ENCODE measurements at regions not wholly inside any gene's neighbourhood (a gene's known extent, or its start where the extent isn't known, plus 50 kb on each side); places are given as distances from the start of the nearest gene placed in this dataset.

GRCh38 chr13:79745081-79745480, 264.1 kb downstream of the NDFIP2 start:
- H4K8ac ChIP-seq (ENCODE audit: low read depth, low read length), result no peak overlapping the region
- no peak overlapping the region for H3K23ac ChIP-seq (ENCODE audit: low read depth, low read length, poor library complexity)
- H3K4me3 ChIP-seq (ENCODE audit: low read length in 2 of 2), result no peak overlapping the region
- H3K9me3 ChIP-seq (replicated peaks in 1 of 2; ENCODE audit: control insufficient read depth in 2 of 2, insufficient read depth in 1 of 2, low read depth in 1 of 2, low read length in 2 of 2), result no peaks in the 10 kb centered on the region
- H2BK12ac ChIP-seq (ENCODE audit: low read length), result no peak overlapping the region
- H3K27ac ChIP-seq (replicated peaks; ENCODE audit: low read length), result no peak overlapping the region
- no peaks in the 10 kb centered on the region for H3K27me3 ChIP-seq (ENCODE audit: control insufficient read depth in 3 of 3, insufficient read depth in 3 of 3, low read depth in 1 of 3, low read length in 3 of 3)
- H2BK5ac ChIP-seq (ENCODE audit: low read length), result no peak overlapping the region
- no peak overlapping the region for H2AFZ ChIP-seq (ENCODE audit: low read length)
- no CpG with 5 or more reads among the region's 2 CpGs for WGBS, 2 donors (ENCODE audit: extremely low coverage in 2 of 2, insufficient read length in 2 of 2, insufficient replicate concordance in 1 of 2)
- H3K14ac ChIP-seq (ENCODE audit: low read length), result no peak overlapping the region
- H2BK15ac ChIP-seq (ENCODE audit: low read length), result no peak overlapping the region
- no peak overlapping the region for H3K18ac ChIP-seq (ENCODE audit: low read length)
- no peak overlapping the region for H4K91ac ChIP-seq (ENCODE audit: low read depth, low read length, poor library complexity)
- H2AK5ac ChIP-seq (ENCODE audit: low read depth, low read length), result no peak overlapping the region
- no peaks in the 10 kb centered on the region for H3K36me3 ChIP-seq (replicated peaks in 1 of 2; ENCODE audit: control insufficient read depth in 2 of 2, insufficient read depth in 2 of 2, low read length in 2 of 2)
- DNase-seq (ENCODE audit: low spot score), result no peak
- H3K9ac ChIP-seq (ENCODE audit: low read depth, low read length, poor library complexity), result no peak overlapping the region
- H3K79me1 ChIP-seq (ENCODE audit: low read depth, low read length), result no peaks in the 10 kb centered on the region
- H3K4ac ChIP-seq (ENCODE audit: low read length), result no peak overlapping the region
- H2BK120ac ChIP-seq (ENCODE audit: low read depth, low read length), result no peak overlapping the region
- H3K4me2 ChIP-seq (ENCODE audit: insufficient read depth, low read length, poor library complexity, severe bottlenecking), result no peak overlapping the region
- peaks cover 3 to 20% of the 10 kb centered on the region in 2 donors for H3K4me1 ChIP-seq (ENCODE audit: control insufficient read depth in 2 of 2, insufficient read depth in 1 of 2, low read depth in 1 of 2, low read length in 2 of 2)

DNA sequence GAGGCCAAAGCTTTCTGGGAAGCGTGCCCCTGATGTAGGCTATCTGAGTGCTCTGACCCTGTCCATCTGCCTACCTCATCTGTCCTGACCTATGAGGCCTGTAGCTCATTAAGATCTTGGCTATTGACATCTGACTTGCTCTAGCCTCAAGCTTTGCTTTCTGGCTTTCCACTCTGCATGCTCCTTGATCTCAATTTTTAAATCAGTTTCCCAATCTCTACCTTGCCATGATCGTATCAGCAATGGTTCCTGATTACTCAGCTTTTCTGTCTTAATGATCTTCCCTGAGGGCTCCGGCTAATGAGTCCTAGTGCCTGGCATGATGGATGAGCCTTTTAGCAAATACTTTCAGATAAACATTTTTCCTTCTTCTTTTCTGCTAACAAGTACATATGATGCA, 262.0 kb downstream of the NDFIP2 start:
- H2BK12ac ChIP-seq (ENCODE audit: low read length), result no peak overlapping the region
- no peak overlapping the region for H3K23ac ChIP-seq (ENCODE audit: low read depth, low read length, poor library complexity)
- no peak overlapping the region for H3K18ac ChIP-seq (ENCODE audit: low read length)
- no peaks in the 10 kb centered on the region for H3K9me3 ChIP-seq (replicated peaks in 1 of 2; ENCODE audit: control insufficient read depth in 2 of 2, insufficient read depth in 1 of 2, low read depth in 1 of 2, low read length in 2 of 2)
- no peak overlapping the region for H3K27ac ChIP-seq (replicated peaks; ENCODE audit: low read length)
- H2BK5ac ChIP-seq (ENCODE audit: low read length), result no peak overlapping the region
- H4K8ac ChIP-seq (ENCODE audit: low read depth, low read length), result no peak overlapping the region
- H2BK120ac ChIP-seq (ENCODE audit: low read depth, low read length), result no peak overlapping the region
- H3K4ac ChIP-seq (ENCODE audit: low read length), result no peak overlapping the region
- no peak overlapping the region for H3K4me3 ChIP-seq (ENCODE audit: low read length in 2 of 2)
- H2BK15ac ChIP-seq (ENCODE audit: low read length), result no peak overlapping the region
- no peak overlapping the region for H3K9ac ChIP-seq (ENCODE audit: low read depth, low read length, poor library complexity)
- no peak overlapping the region for H2AFZ ChIP-seq (ENCODE audit: low read length)
- no peaks in the 10 kb centered on the region for H3K36me3 ChIP-seq (replicated peaks in 1 of 2; ENCODE audit: control insufficient read depth in 2 of 2, insufficient read depth in 2 of 2, low read length in 2 of 2)
- no peak overlapping the region for H3K4me2 ChIP-seq (ENCODE audit: insufficient read depth, low read length, poor library complexity, severe bottlenecking)
- peaks cover 0 to 11% of the 10 kb centered on the region in 2 donors for H3K4me1 ChIP-seq (ENCODE audit: control insufficient read depth in 2 of 2, insufficient read depth in 1 of 2, low read depth in 1 of 2, low read length in 2 of 2)
- WGBS, 2 donors (ENCODE audit: extremely low coverage in 2 of 2, insufficient read length in 2 of 2, insufficient replicate concordance in 1 of 2), result no CpG with 5 or more reads among the region's 3 CpGs
- no peak overlapping the region for H2AK5ac ChIP-seq (ENCODE audit: low read depth, low read length)
- no peak for DNase-seq (ENCODE audit: low spot score)
- no peaks in the 10 kb centered on the region for H3K27me3 ChIP-seq (ENCODE audit: control insufficient read depth in 3 of 3, insufficient read depth in 3 of 3, low read depth in 1 of 3, low read length in 3 of 3)
- H3K14ac ChIP-seq (ENCODE audit: low read length), result no peak overlapping the region
- no peak overlapping the region for H4K91ac ChIP-seq (ENCODE audit: low read depth, low read length, poor library complexity)
- H3K79me1 ChIP-seq (ENCODE audit: low read depth, low read length), result no peaks in the 10 kb centered on the region

GRCh38 chr13:79740991-79741390, 260.0 kb downstream of the NDFIP2 start:
- H3K4ac ChIP-seq (ENCODE audit: low read length), result no peak overlapping the region
- no CpG with 5 or more reads among the region's 6 CpGs for WGBS, 2 donors (ENCODE audit: extremely low coverage in 2 of 2, insufficient read length in 2 of 2, insufficient replicate concordance in 1 of 2)

GRCh38 chr13:79736356-79736755, 255.4 kb downstream of the NDFIP2 start:
- Histone ChIP-seq H3K36me3 (replicated peaks in 1 of 2; ENCODE audit: control insufficient read depth in 2 of 2, insufficient read depth in 2 of 2, low read length in 2 of 2) (no peaks in the 10 kb centered on the region), H2BK5ac (ENCODE audit: low read length) (no peak overlapping the region), H3K9ac (ENCODE audit: low read depth, low read length, poor library complexity) (no peak overlapping the region), H3K4me1 (ENCODE audit: control insufficient read depth in 2 of 2, insufficient read depth in 1 of 2, low read depth in 1 of 2, low read length in 2 of 2) (peaks cover 0 to 11% of the 10 kb centered on the region in 2 donors), H3K79me1 (ENCODE audit: low read depth, low read length) (no peaks in the 10 kb centered on the region), H3K14ac (ENCODE audit: low read length) (no peak overlapping the region), H2AFZ (ENCODE audit: low read length) (no peak overlapping the region), H3K9me3 (replicated peaks in 1 of 2; ENCODE audit: control insufficient read depth in 2 of 2, insufficient read depth in 1 of 2, low read depth in 1 of 2, low read length in 2 of 2) (peaks cover 0 to 23% of the 10 kb centered on the region in 2 donors), H3K27me3 (ENCODE audit: control insufficient read depth in 3 of 3, insufficient read depth in 3 of 3, low read depth in 1 of 3, low read length in 3 of 3) (no peaks in the 10 kb centered on the region), H2BK12ac (ENCODE audit: low read length) (no peak overlapping the region), H3K18ac (ENCODE audit: low read length) (no peak overlapping the region), H3K27ac (replicated peaks; ENCODE audit: low read length) (no peak overlapping the region), H4K8ac (ENCODE audit: low read depth, low read length) (no peak overlapping the region), H3K4me2 (ENCODE audit: insufficient read depth, low read length, poor library complexity, severe bottlenecking) (no peak overlapping the region), H2AK5ac (ENCODE audit: low read depth, low read length) (no peak overlapping the region), H2BK15ac (ENCODE audit: low read length) (no peak overlapping the region), H4K91ac (ENCODE audit: low read depth, low read length, poor library complexity) (no peak overlapping the region), H3K4me3 (ENCODE audit: low read length in 2 of 2) (peak overlapping the region in 1 of 2 donors; percentile 16), H3K23ac (ENCODE audit: low read depth, low read length, poor library complexity) (no peak overlapping the region), H2BK120ac (ENCODE audit: low read depth, low read length) (no peak overlapping the region), H3K4ac (ENCODE audit: low read length) (no peak overlapping the region)
- DNase-seq (ENCODE audit: low spot score), result no peak
- WGBS, 2 donors (ENCODE audit: extremely low coverage in 2 of 2, insufficient read length in 2 of 2, insufficient replicate concordance in 1 of 2), result no CpG with 5 or more reads among the region's 1 CpG

More at GRCh38 chr13:79740991-79741390, 260.0 kb downstream of the NDFIP2 start:
- no peak overlapping the region for H3K27ac ChIP-seq (replicated peaks; ENCODE audit: low read length)
- no peak overlapping the region for H3K14ac ChIP-seq (ENCODE audit: low read length)
- no peak overlapping the region for H2BK15ac ChIP-seq (ENCODE audit: low read length)
- H3K4me1 ChIP-seq (ENCODE audit: control insufficient read depth in 2 of 2, insufficient read depth in 1 of 2, low read depth in 1 of 2, low read length in 2 of 2), result peaks cover 0 to 11% of the 10 kb centered on the region in 2 donors
- H3K27me3 ChIP-seq (ENCODE audit: control insufficient read depth in 3 of 3, insufficient read depth in 3 of 3, low read depth in 1 of 3, low read length in 3 of 3), result no peaks in the 10 kb centered on the region
- H3K4me2 ChIP-seq (ENCODE audit: insufficient read depth, low read length, poor library complexity, severe bottlenecking), result no peak overlapping the region
- no peak overlapping the region for H3K4me3 ChIP-seq (ENCODE audit: low read length in 2 of 2)
- H2AFZ ChIP-seq (ENCODE audit: low read length), result no peak overlapping the region
- no peak overlapping the region for H2BK5ac ChIP-seq (ENCODE audit: low read length)
- H3K23ac ChIP-seq (ENCODE audit: low read depth, low read length, poor library complexity), result no peak overlapping the region
- no peaks in the 10 kb centered on the region for H3K9me3 ChIP-seq (replicated peaks in 1 of 2; ENCODE audit: control insufficient read depth in 2 of 2, insufficient read depth in 1 of 2, low read depth in 1 of 2, low read length in 2 of 2)
- H4K8ac ChIP-seq (ENCODE audit: low read depth, low read length), result no peak overlapping the region
- no peak for DNase-seq (ENCODE audit: low spot score)
- no peak overlapping the region for H2BK120ac ChIP-seq (ENCODE audit: low read depth, low read length)
- no peak overlapping the region for H3K18ac ChIP-seq (ENCODE audit: low read length)
- no peaks in the 10 kb centered on the region for H3K79me1 ChIP-seq (ENCODE audit: low read depth, low read length)
- no peak overlapping the region for H4K91ac ChIP-seq (ENCODE audit: low read depth, low read length, poor library complexity)
- no peaks in the 10 kb centered on the region for H3K36me3 ChIP-seq (replicated peaks in 1 of 2; ENCODE audit: control insufficient read depth in 2 of 2, insufficient read depth in 2 of 2, low read length in 2 of 2)
- H2BK12ac ChIP-seq (ENCODE audit: low read length), result no peak overlapping the region
- no peak overlapping the region for H2AK5ac ChIP-seq (ENCODE audit: low read depth, low read length)
- no peak overlapping the region for H3K9ac ChIP-seq (ENCODE audit: low read depth, low read length, poor library complexity)

Data from neuronal stem cell (in vitro differentiated cells).